Fibroblast of pulmonary artery (primary cell): ENCODE measurements at regions not wholly inside any gene's neighbourhood (a gene's known extent, or its start where the extent isn't known, plus 50 kb on each side); places are given as distances from the start of the nearest gene placed in this dataset.

Experiments used
- DNase-seq: peaks from one replicate; pipeline ENCODE4 v3.0.0-alpha.2; 2010; ENCODE audit warnings: low read depth
- H3K4me3 ChIP-seq: replicated peaks from 2 replicates; pipeline ENCODE4 v1.5.1; 2011; ENCODE audit warnings: low read depth, mild to moderate bottlenecking, control low read depth, low read length, moderate library complexity
- CTCF ChIP-seq: IDR thresholded peaks from 2 replicates; pipeline ENCODE4 v1.5.1; 2011; ENCODE audit warnings: mild to moderate bottlenecking, control low read depth, low read length, inconsistent platforms; ENCODE audit errors: missing control alignments

DNA sequence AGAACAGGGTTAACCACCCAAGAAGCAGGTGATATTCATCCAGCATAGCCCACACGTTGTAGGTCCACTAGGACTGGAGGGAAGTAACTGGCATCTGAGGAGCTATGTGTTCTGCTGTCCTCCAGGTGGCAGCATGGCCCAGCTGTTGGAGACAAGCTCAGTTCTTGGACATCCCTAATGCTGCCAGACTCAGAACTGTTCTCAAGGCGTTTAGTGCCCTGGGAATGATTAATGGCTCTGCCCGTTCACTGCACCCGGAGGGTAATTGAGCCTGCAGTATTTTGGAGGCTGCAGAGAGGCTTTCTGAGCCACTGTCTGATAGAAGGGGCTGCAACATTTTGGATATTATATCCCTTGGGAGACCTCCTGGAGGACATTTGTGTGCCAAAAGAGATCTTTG lies 521.3 kb upstream of the SEMA6D start:
- DNase-seq = peak; percentile 91
- TF ChIP-seq CTCF = peak; percentile 93
- no peak overlapping the region for H3K4me3 ChIP-seq

- no peak overlapping the region for H3K4me3 ChIP-seq
- TF ChIP-seq CTCF = no peak
- no peak for DNase-seq
Measured at GRCh38 chr15:47203993-47204392, 513.3 kb upstream of the SEMA6D start.

- TF ChIP-seq CTCF = no peak
- no peak overlapping the region for H3K4me3 ChIP-seq
- DNase-seq = no peak
Measured at GRCh38 chr15:47206358-47206978, 510.8 kb upstream of the SEMA6D start.

GRCh38 chr15:47209591-47209990 lies 507.7 kb upstream of the SEMA6D start:
- TF ChIP-seq CTCF = no peak
- no peak for DNase-seq
- H3K4me3 ChIP-seq = no peak overlapping the region

- no peak for TF ChIP-seq CTCF
- no peak for DNase-seq
Measured at GRCh38 chr15:47212222-47213010, 504.9 kb upstream of the SEMA6D start.

GRCh38 chr15:47213883-47214282 lies 503.4 kb upstream of the SEMA6D start:
- no peak for TF ChIP-seq CTCF
- no peak for DNase-seq
- no peak overlapping the region for H3K4me3 ChIP-seq

More at GRCh38 chr15:47212222-47213010, 504.9 kb upstream of the SEMA6D start:
- H3K4me3 ChIP-seq = no peak overlapping the region
